IMR-90 (cell line): ENCODE measurements at regions not wholly inside any gene's neighbourhood (a gene's known extent, or its start where the extent isn't known, plus 50 kb on each side); places are given as distances from the start of the nearest gene placed in this dataset.

Source experiments
- ATAC-seq: fragments of 200-7000 bp; cut with Tn5 transposase; 2 replicates; pipeline ENCODE4 v1.9.1; 2020; ENCODE audit warnings: low read depth, mild to moderate bottlenecking, moderate library complexity
- BruUV-seq: library from RNA; stranded (reverse); fragments of 400-500 nt; replicated peaks from 2 replicates; lab custom pipeline; 2021; lab: Mats Ljungman, UMichigan
- CTCF ChIA-PET: fragments of 300-600 bp; formaldehyde crosslinking; extraction: SDS; loops from one replicate; lab custom pipeline; 2021; ENCODE audit warnings: antibody characterized with exemption; lab: Yijun Ruan, JAX
- POLR2A ChIA-PET: fragments of 300-600 bp; sonication (Branson Sonifier 250); formaldehyde crosslinking; loops from one replicate; lab custom pipeline; 2022; ENCODE audit warnings: antibody characterized with exemption; ENCODE audit not compliant: unreplicated experiment; lab: Charles Lee
- DNase-seq: peaks from one replicate; pipeline ENCODE4 v3.0.0; 2013
- H2AFZ ChIP-seq: replicated peaks from 2 replicates; pipeline ENCODE3; 2013; ENCODE audit warnings: low read length, mild to moderate bottlenecking; ENCODE audit not compliant: poor library complexity
- H2AK5ac ChIP-seq: 2 replicates; pipeline ENCODE4 v1.6.1; 2013; ENCODE audit warnings: low read depth, low read length, inconsistent platforms
- H2AK9ac ChIP-seq: replicated peaks from 2 replicates; pipeline ENCODE3; 2013; ENCODE audit warnings: mild to moderate bottlenecking, low read depth, low read length, moderate library complexity; ENCODE audit not compliant: poor library complexity
- H2BK120ac ChIP-seq: 2 replicates; pipeline ENCODE4 v1.6.1; 2013; ENCODE audit warnings: low read depth, low read length, inconsistent platforms
- H2BK15ac ChIP-seq: 3 replicates; pipeline ENCODE4 v1.6.1; 2013; ENCODE audit warnings: low read depth, low read length, inconsistent platforms
- H2BK20ac ChIP-seq: 2 replicates; pipeline ENCODE4 v1.6.1; 2013; ENCODE audit warnings: low read depth, mild to moderate bottlenecking, inconsistent platforms, low read length, moderate library complexity
- H2BK5ac ChIP-seq: 2 replicates; pipeline ENCODE4 v1.6.1; 2013; ENCODE audit warnings: mild to moderate bottlenecking, low read depth, low read length, inconsistent platforms; ENCODE audit not compliant: poor library complexity, severe bottlenecking
- H3K14ac ChIP-seq: replicated peaks from 2 replicates; pipeline ENCODE4 v1.6.1; 2013; ENCODE audit warnings: low read depth, low read length, inconsistent platforms
- H3K18ac ChIP-seq: 2 replicates; pipeline ENCODE4 v1.6.1; 2013; ENCODE audit warnings: low read depth, low read length, control low read depth
- H3K23ac ChIP-seq: 2 replicates; pipeline ENCODE4 v1.6.1; 2013; ENCODE audit warnings: low read depth, low read length, inconsistent platforms
- H3K27ac ChIP-seq: 2 replicates; pipeline ENCODE4 v1.5.1; 2013; ENCODE audit warnings: mild to moderate bottlenecking, control low read depth, low read length; ENCODE audit not compliant: insufficient read depth
- H3K27me3 ChIP-seq: 2 replicates; pipeline ENCODE4 v1.6.1; 2013; ENCODE audit warnings: low read length; ENCODE audit not compliant: control insufficient read depth, insufficient read depth
- H3K36me3 ChIP-seq: 2 replicates; pipeline ENCODE4 v1.6.1; 2013; ENCODE audit warnings: low read length, mixed read lengths; ENCODE audit not compliant: control insufficient read depth, insufficient read depth
- H3K4ac ChIP-seq: 2 replicates; pipeline ENCODE4 v1.6.1; 2013; ENCODE audit warnings: low read depth, low read length, inconsistent platforms
- H3K4me1 ChIP-seq: 2 replicates; pipeline ENCODE4 v1.6.1; 2013; ENCODE audit warnings: low read length, mixed read lengths; ENCODE audit not compliant: control insufficient read depth, insufficient read depth
- H3K4me2 ChIP-seq: 2 replicates; pipeline ENCODE4 v1.6.1; 2013; ENCODE audit warnings: low read depth, mild to moderate bottlenecking, control low read depth, low read length, moderate library complexity
- H3K4me3 ChIP-seq: 2 replicates; pipeline ENCODE4 v1.5.1; 2013; ENCODE audit warnings: low read depth, mild to moderate bottlenecking, control low read depth, low read length, moderate library complexity; ENCODE audit not compliant: insufficient read depth
- H3K56ac ChIP-seq: 2 replicates; pipeline ENCODE4 v1.6.1; 2013; ENCODE audit warnings: low read length, inconsistent platforms; ENCODE audit not compliant: insufficient read depth; ENCODE audit errors: extremely low read depth
- H3K79me1 ChIP-seq, 2 experiments: 2 replicates each; pipeline ENCODE4 v1.6.1; 2013; ENCODE audit warnings: low read length in 2 of 2, inconsistent platforms in 1 of 2, low read depth in 1 of 2
- H3K9ac ChIP-seq: 2 replicates; pipeline ENCODE4 v1.6.1; 2013; ENCODE audit warnings: low read depth, low read length, control low read depth
- H3K9me1 ChIP-seq: 2 replicates; pipeline ENCODE4 v1.6.1; 2013; ENCODE audit warnings: low read length, inconsistent platforms; ENCODE audit not compliant: insufficient read depth
- H3K9me3 ChIP-seq: 2 replicates; pipeline ENCODE4 v1.6.1; 2013; ENCODE audit warnings: low read length; ENCODE audit not compliant: control insufficient read depth, insufficient read depth
- H4K20me1 ChIP-seq: 2 replicates; pipeline ENCODE4 v1.6.1; 2013; ENCODE audit warnings: low read length, inconsistent platforms; ENCODE audit not compliant: insufficient read depth
- H4K5ac ChIP-seq: 2 replicates; pipeline ENCODE4 v1.6.1; 2013; ENCODE audit warnings: mild to moderate bottlenecking, low read depth, low read length, control low read depth
- H4K8ac ChIP-seq, 2 experiments: 2 replicates each; pipeline ENCODE4 v1.6.1; 2013; ENCODE audit warnings: low read depth in 2 of 2, low read length in 2 of 2, control low read depth in 1 of 2, inconsistent platforms in 1 of 2
- H4K91ac ChIP-seq: 2 replicates; pipeline ENCODE4 v1.6.1; 2013; ENCODE audit warnings: low read depth, low read length, inconsistent platforms; ENCODE audit not compliant: insufficient read depth
- CEBPB ChIP-seq: IDR thresholded peaks from 2 replicates; pipeline ENCODE4 v1.6.1; 2012; ENCODE audit warnings: low read depth, low read length, improper control_type of control experiment
- FOS ChIP-seq: fragments of 150-350 bp; IDR thresholded peaks from 2 replicates; pipeline ENCODE4 v1.6.1; 2016; ENCODE audit warnings: low read depth, low read length
- MAFK ChIP-seq: IDR thresholded peaks from 2 replicates; pipeline ENCODE4 v1.6.1; 2012; ENCODE audit warnings: low read depth, low read length, improper control_type of control experiment
- MAZ ChIP-seq: IDR thresholded peaks from 2 replicates; pipeline ENCODE4 v1.6.1; 2012; ENCODE audit warnings: low read depth, mild to moderate bottlenecking, low read length, improper control_type of control experiment, moderate library complexity, borderline replicate concordance
- MXI1 ChIP-seq: IDR thresholded peaks from 2 replicates; pipeline ENCODE4 v1.6.1; 2012; ENCODE audit warnings: low read depth, mild to moderate bottlenecking, low read length, moderate library complexity, borderline replicate concordance
- NFE2L2 ChIP-seq: fragments of 150-350 bp; IDR thresholded peaks from 2 replicates; pipeline ENCODE4 v1.6.1; 2016; ENCODE audit warnings: low read depth, mild to moderate bottlenecking, low read length
- POLR2A ChIP-seq: IDR thresholded peaks from 2 replicates; pipeline ENCODE4 v1.6.1; 2012; ENCODE audit warnings: mild to moderate bottlenecking, low read depth, low read length
- RAD21 ChIP-seq: IDR thresholded peaks from 2 replicates; pipeline ENCODE4 v1.6.1; 2012; ENCODE audit warnings: low read length, improper control_type of control experiment
- RCOR1 ChIP-seq: IDR thresholded peaks from 2 replicates; pipeline ENCODE4 v1.6.1; 2012; ENCODE audit warnings: mild to moderate bottlenecking, low read length, improper control_type of control experiment; ENCODE audit not compliant: insufficient replicate concordance
- SMC3 ChIP-seq: fragments of 150-350 bp; IDR thresholded peaks from 2 replicates; pipeline ENCODE4 v1.6.1; 2016; ENCODE audit warnings: low read depth, mild to moderate bottlenecking, antibody characterized with exemption, low read length, moderate library complexity
- USF2 ChIP-seq: fragments of 150-350 bp; IDR thresholded peaks from 2 replicates; pipeline ENCODE4 v1.6.1; 2017; ENCODE audit warnings: mild to moderate bottlenecking, antibody characterized with exemption, low read length, low read depth
- WGBS, 2 experiments: methylation state at CpG; one replicate each; pipeline versions ENCODE4 v1.1.5 to v1.1.7; 2013; ENCODE audit warnings: missing lambda C conversion rate in 2 of 2; ENCODE audit not compliant: insufficient read length in 1 of 2; ENCODE audit errors: extremely low coverage in 2 of 2; 5-methylcytosine and 5-hydroxymethylcytosine counted together
- dilution Hi-C: fragments of 300-500 bp; cut with HindIII; formaldehyde crosslinking; loops from one replicate; pipeline ENCODE4 v1.14.3; 2018; ENCODE audit warnings: low sequenced_read_pairs; ENCODE audit not compliant: unreplicated experiment
- in situ Hi-C: fragments of 300-500 bp; cut with MboI; formaldehyde crosslinking; loops from 3 replicates; pipeline ENCODE4 v1.14.3; 2019; ENCODE audit warnings: low sequenced_read_pairs, inconsistent platforms, mixed read lengths
- intact Hi-C: fragments of 100-400 bp; cut with micrococcal nuclease; formaldehyde crosslinking; loops from 2 replicates; pipeline ENCODE4 v1.10.0; 2022

- ATAC-seq, result peak; percentile 24; the same call in 1 of the 2 replicates
Observed at GRCh38 chr4:81566161-81566591, 94.5 kb upstream of the RASGEF1B start.

More at GRCh38 chr4:81566161-81566591, 94.5 kb upstream of the RASGEF1B start:
- H4K20me1 ChIP-seq, result no peaks in the 10 kb centered on the region
- dilution Hi-C loops (no loop called here), in situ Hi-C loops (no loop called here), intact Hi-C loops (loop anchor here (5.0 kb wide), 1 partner anchor 94 kb away; the partner anchor contains the start of gene RASGEF1B)
- no peak for DNase-seq
- no peak overlapping the region for H4K5ac ChIP-seq
- H2AK9ac ChIP-seq, result no peak overlapping the region
- H3K4me1 ChIP-seq, result no peaks in the 10 kb centered on the region
- H3K14ac ChIP-seq, result no peak overlapping the region
- H2BK15ac ChIP-seq, result no peak overlapping the region
- no peak overlapping the region for H2AFZ ChIP-seq
- no peak overlapping the region for H3K4ac ChIP-seq
- no peaks in the 10 kb centered on the region for H3K9me1 ChIP-seq
- H2AK5ac ChIP-seq, result no peak overlapping the region
- H3K18ac ChIP-seq, result no peak overlapping the region
- no peaks in the 10 kb centered on the region for H3K9me3 ChIP-seq
- ChIA-PET POLR2A (no interaction called here), CTCF (no interaction called here)
- no peak overlapping the region for H2BK5ac ChIP-seq
- TF ChIP-seq USF2 (no peak), MAFK (no peak), NFE2L2 (no peak), POLR2A (no peak), SMC3 (no peak), RCOR1 (no peak), MAZ (no peak), MXI1 (no peak), RAD21 (no peak), FOS (no peak), CEBPB (no peak)
- 18% methylated on average over 2 of the region's 5 CpGs; no CpG with 5 or more reads in 1 of the 2 experiments for WGBS, 2 experiments
- no peaks in the 10 kb centered on the region for H3K79me1 ChIP-seq
- no peak overlapping the region for H4K8ac ChIP-seq
- no peak overlapping the region for H3K56ac ChIP-seq
- BruUV-seq, result no TSS peak
- no peak overlapping the region for H3K23ac ChIP-seq
- peak overlapping the region; percentile 21; the same call in 1 of the 2 replicates for H3K27ac ChIP-seq
- no peak overlapping the region for H2BK120ac ChIP-seq
- no peak overlapping the region for H2BK20ac ChIP-seq
- no peak overlapping the region for H3K9ac ChIP-seq
- H3K27me3 ChIP-seq, result no peaks in the 10 kb centered on the region
- H4K91ac ChIP-seq, result no peak overlapping the region
- no peak overlapping the region for H3K4me3 ChIP-seq
- H3K36me3 ChIP-seq, result no peaks in the 10 kb centered on the region
- H3K4me2 ChIP-seq, result no peak overlapping the region
